ENCODE measurements at regions not wholly inside any gene's neighbourhood (a gene's known extent, or its start where the extent isn't known, plus 50 kb on each side); places are given as distances from the start of the nearest gene placed in this dataset. TPM values are rescaled to one million over a fixed set of nuclear protein-coding genes. Genes with fewer than 3 reads are reported as not detected.
A peak's percentile ranks its signal among the peaks of the same experiment; 100 is the strongest.

DNA sequence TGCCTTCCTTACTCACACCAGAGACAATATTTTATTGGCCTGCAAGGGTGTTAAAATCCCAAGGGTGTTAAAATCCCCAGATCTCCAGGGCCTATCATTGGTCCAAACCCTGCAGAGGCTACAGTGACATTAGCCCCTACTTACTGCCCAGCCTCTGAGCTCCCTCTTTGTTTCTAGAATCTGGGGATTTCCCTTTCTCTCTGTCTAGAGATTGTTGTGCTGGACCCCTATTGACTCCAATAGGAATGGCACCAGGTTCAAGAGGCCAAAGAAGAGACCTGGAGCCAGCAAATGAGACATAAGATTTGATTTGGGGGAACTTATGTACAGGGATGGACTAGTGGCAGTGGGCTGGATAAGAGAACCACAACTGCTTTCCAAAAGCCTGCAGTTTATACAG is 53.3 kb upstream of the ZBED3 start:
- no peak overlapping the region for H3K4me3 ChIP-seq (ENCODE audit: low read depth in 1 of 3, low read length in 3 of 3)
- no peaks in the 10 kb centered on the region for H3K36me3 ChIP-seq (ENCODE audit: control insufficient read depth in 4 of 4, insufficient read depth in 3 of 4, low read depth in 1 of 4, low read length in 3 of 4)
- H3K27me3 ChIP-seq (ENCODE audit: control insufficient read depth in 4 of 4, insufficient read depth in 4 of 4, low read length in 3 of 4), result no peaks in the 10 kb centered on the region
- H3K9me3 ChIP-seq (ENCODE audit: control insufficient read depth in 4 of 4, low read length in 3 of 4), result no peaks in the 10 kb centered on the region
- H3K27ac ChIP-seq (ENCODE audit: low read depth in 1 of 2, low read length in 2 of 2), result no peak overlapping the region
- no peak overlapping the region for H3K9ac ChIP-seq (ENCODE audit: low read depth in 1 of 2, low read length in 2 of 2)
- no peak for DNase-seq (ENCODE audit: low spot score)
- no peaks in the 10 kb centered on the region for H3K4me1 ChIP-seq (ENCODE audit: control insufficient read depth in 4 of 4, insufficient read depth in 4 of 4, low read length in 3 of 4)
- TF ChIP-seq JUND (IDR thresholded peaks at IDR 0.05), result no peak
- no peak for TF ChIP-seq CTCF (IDR thresholded peaks at IDR 0.05; ENCODE audit: low read depth, low read length, missing input control)
- no peak for TF ChIP-seq ZBTB33 (IDR thresholded peaks at IDR 0.05)
- no peak for TF ChIP-seq RAD21 (IDR thresholded peaks at IDR 0.05)
- no peak for TF ChIP-seq TAF1 (conservative IDR thresholded peaks at IDR 0.05)
- TF ChIP-seq FOXA2 (IDR thresholded peaks at IDR 0.05), result no peak
- no peak for TF ChIP-seq GABPA (IDR thresholded peaks at IDR 0.05 in 1 of 2, conservative IDR thresholded peaks at IDR 0.05 in 1 of 2)
- no peak for TF ChIP-seq YY1 (IDR thresholded peaks at IDR 0.05)
- no peak for TF ChIP-seq HNF4G (IDR thresholded peaks at IDR 0.05)
- TF ChIP-seq ATF3 (IDR thresholded peaks at IDR 0.05), result no peak
- no peak for TF ChIP-seq FOXA1 (IDR thresholded peaks at IDR 0.05)
- TF ChIP-seq SP1 (IDR thresholded peaks at IDR 0.05), result no peak
- TF ChIP-seq NR2F2 (IDR thresholded peaks at IDR 0.05), result no peak
- TF ChIP-seq, protein P1, sequence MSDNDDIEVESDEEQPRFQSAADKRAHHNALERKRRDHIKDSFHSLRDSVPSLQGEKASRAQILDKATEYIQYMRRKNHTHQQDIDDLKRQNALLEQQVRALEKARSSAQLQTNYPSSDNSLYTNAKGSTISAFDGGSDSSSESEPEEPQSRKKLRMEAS (IDR thresholded peaks at IDR 0.05), result no peak
- no peak for TF ChIP-seq HNF4A (conservative IDR thresholded peaks at IDR 0.05)

DNA sequence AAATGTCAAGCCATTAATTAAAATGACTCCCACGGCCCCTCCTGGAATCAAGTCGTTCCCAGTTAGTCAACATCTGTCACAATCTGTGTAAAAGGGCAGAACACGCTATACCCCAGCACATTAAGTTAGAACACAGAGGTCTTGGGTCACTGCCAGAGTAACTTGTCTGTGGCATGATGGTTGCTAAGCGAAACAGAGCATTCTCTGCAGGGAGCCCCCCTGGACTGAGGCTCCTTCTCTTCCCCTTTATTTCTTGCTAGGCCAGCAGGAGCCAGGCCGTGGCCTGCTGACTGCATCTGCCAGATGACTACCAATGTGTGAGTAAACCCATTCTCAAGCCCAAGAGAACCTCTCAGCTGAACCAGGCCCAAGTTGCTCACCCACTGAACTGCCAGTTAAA is 51.9 kb upstream of the ZBED3 start:
- Histone ChIP-seq H3K4me3 (ENCODE audit: low read depth in 1 of 3, low read length in 3 of 3) (no peak overlapping the region), H3K27me3 (ENCODE audit: control insufficient read depth in 4 of 4, insufficient read depth in 4 of 4, low read length in 3 of 4) (no peaks in the 10 kb centered on the region), H3K36me3 (ENCODE audit: control insufficient read depth in 4 of 4, insufficient read depth in 3 of 4, low read depth in 1 of 4, low read length in 3 of 4) (no peaks in the 10 kb centered on the region), H3K9ac (ENCODE audit: low read depth in 1 of 2, low read length in 2 of 2) (no peak overlapping the region), H3K4me1 (ENCODE audit: control insufficient read depth in 4 of 4, insufficient read depth in 4 of 4, low read length in 3 of 4) (no peaks in the 10 kb centered on the region), H3K9me3 (ENCODE audit: control insufficient read depth in 4 of 4, low read length in 3 of 4) (no peaks in the 10 kb centered on the region), H3K27ac (ENCODE audit: low read depth in 1 of 2, low read length in 2 of 2) (no peak overlapping the region)
- no peak for TF ChIP-seq EGR1 (IDR thresholded peaks at IDR 0.05; ENCODE audit: low read depth in 2 of 2)
- TF ChIP-seq HNF4A (conservative IDR thresholded peaks at IDR 0.05), result peak in 1 of 2 donors; percentile 45
- no peak for TF ChIP-seq RAD21 (IDR thresholded peaks at IDR 0.05)
- TF ChIP-seq YY1 (IDR thresholded peaks at IDR 0.05), result peak; percentile 20
- TF ChIP-seq RXRA (IDR thresholded peaks at IDR 0.05), result peak in 1 of 2 donors; percentile 67
- 51% methylated on average over 5 of the region's 5 CpGs for WGBS
- DNase-seq (ENCODE audit: low spot score), result no peak

Small RNA genes in the stretch of these regions (small RNA-seq; reads per million reads assigned to genes)
- gene HMGB1P35, result not detected

All from liver (tissue), 9 donors.